GM19328 (cell line): ENCODE measurements at regions not wholly inside any gene's neighbourhood (a gene's known extent, or its start where the extent isn't known, plus 50 kb on each side); places are given as distances from the start of the nearest gene placed in this dataset.
"Not testable (repeated sequence)": the region's sequence is repeated elsewhere in the genome, so short reads cannot be mapped to it uniquely, and the experiment has no call there.

Experiments used
- ATAC-seq: cut with Tn5 transposase; IDR thresholded peaks from one replicate; pipeline ENCODE4 v1.9.1; 2021; ENCODE audit warnings: mild to moderate bottlenecking, moderate library complexity; ENCODE audit not compliant: unreplicated experiment

DNA sequence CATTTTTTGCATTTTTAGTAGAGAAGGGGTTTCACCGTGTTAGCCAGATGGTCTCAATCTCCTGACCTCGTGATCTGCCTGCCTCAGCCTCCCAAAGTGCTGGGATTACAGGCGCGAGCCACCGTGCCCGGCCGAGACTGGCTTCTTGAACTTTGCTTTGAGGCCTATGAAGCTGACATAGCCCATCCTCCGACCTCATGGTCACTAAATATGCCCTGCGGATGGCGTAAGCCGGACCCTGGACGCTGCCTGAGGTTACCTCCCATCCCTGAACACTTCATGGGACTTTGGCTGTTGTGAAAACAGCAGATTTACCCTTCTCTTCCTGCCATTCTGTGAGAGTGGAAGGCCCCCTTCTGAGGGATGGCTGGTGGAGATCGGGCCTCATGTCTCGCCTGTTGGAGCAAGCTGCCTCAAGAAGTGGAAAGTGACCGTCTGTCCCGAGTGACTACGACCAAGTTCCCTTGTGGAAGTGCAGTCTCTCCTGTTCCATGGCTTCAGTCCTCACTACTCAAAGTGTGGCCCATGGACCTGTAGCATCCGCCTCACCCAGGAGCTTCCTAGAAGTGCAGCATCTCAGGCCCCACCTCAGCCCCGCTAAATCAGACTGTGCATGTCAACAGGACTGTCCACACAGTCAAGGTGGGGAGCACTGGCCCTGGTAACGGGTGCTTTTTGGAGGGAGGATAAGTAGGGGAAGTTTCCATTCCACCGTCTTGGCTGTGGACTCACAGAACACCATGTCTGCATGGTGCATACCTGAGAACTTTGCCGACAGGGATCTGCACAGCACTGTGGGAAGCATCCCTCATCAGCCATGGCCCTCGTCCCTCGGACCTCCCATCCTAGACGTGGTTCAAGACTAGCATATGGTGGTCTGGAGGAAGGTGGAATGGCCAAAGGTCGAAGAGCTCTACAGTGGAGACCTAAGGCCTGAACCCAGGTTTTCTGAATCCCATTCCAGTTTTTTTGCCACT, 210.5 kb upstream of the SHH start:
- no peak for ATAC-seq

DNA sequence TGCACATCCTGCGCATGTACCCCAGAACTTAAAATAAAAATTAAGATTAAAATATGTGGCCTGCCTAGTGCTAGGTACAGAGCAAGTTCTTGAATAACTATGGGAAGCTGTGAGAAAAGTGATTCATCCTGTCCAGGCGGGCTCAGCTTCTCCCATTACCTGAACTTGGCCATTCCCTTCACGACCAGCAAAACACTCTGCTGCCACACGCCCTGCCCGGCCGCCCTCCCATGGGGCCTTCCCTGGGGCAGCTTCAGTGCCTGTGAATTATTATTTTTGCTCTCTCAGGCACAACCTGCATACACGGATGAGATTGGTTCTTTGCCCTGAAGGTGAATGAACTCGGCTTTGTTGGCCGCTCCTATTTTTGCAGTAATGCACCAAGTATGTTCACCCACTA, 209.2 kb upstream of the SHH start:
- no peak for ATAC-seq

DNA sequence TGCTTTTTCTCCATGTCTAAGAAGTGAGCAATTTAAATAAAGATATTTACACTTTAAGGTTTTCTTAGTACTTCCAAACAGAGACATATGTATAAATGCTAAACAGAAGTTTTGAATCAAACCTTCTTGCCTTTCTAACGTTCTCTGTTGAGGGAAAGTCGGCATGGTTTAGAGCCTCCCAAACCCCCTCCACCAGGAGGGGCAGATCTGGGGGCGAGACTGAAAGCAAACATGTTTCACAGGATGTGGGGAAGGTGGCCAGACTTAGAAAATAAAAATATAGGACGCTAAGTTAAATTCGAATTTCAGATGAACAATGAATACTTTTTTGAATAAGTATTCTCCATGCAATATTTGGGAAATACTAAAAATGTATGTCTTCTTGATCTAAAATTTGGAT, 208.3 kb upstream of the SHH start:
- ATAC-seq: no peak

DNA sequence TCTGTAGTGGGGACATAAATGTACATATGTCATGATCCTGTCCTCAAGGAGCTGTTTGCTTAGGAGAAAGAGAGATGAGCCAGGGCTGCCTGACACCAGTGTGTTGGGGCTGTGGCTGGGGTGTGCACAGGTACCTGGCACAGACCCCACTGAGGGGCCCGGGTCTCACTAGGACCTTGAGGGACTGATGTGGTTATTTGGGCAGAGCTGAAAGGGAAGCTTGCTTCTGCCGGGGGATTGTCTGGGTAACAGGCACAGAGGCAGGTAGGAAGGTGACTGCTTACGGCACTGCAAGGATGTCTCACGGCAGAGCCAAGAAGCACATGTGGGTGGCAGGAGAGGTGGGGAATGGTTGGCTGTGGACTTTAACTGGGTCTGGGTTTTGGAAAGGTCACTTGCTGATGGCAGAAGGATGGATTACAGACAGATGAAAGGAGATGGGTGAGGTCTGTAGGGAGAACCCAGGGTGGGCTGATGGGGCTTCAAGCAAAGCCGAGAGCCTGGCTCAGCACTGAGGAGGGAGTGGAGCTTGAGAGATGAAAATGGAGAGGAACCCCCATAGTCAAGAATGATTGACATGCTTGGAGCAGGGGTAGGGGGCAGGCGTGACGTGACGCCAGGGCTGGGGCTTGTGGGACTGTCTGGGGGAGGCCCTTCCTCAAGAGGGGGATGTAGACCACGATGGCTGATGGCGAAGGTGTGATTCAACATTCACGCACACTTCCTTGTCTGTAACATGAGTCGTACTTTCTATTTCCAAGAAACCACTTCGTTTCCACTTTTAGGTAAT, 207.7 kb upstream of the SHH start:
- no peak for ATAC-seq

DNA sequence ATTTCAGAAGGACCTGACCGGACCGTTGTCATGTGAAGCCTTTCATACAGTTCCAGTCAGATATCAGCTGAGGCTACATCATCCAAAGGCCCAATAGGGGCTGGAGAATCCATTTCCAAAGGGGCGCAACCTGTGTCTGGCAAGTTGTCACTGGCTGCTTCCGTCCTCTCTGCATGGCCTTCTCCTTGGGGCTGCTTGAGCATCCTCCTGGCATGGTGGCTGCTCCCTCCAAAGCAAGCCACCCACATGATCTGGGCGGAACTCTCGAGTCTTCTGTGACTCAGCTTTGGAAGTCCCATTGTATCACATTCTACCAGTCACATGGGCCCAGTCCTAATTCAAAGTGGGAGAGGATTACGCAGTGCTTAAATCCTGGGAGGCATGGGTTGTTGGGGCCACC, 207.0 kb upstream of the SHH start:
- no peak for ATAC-seq

DNA sequence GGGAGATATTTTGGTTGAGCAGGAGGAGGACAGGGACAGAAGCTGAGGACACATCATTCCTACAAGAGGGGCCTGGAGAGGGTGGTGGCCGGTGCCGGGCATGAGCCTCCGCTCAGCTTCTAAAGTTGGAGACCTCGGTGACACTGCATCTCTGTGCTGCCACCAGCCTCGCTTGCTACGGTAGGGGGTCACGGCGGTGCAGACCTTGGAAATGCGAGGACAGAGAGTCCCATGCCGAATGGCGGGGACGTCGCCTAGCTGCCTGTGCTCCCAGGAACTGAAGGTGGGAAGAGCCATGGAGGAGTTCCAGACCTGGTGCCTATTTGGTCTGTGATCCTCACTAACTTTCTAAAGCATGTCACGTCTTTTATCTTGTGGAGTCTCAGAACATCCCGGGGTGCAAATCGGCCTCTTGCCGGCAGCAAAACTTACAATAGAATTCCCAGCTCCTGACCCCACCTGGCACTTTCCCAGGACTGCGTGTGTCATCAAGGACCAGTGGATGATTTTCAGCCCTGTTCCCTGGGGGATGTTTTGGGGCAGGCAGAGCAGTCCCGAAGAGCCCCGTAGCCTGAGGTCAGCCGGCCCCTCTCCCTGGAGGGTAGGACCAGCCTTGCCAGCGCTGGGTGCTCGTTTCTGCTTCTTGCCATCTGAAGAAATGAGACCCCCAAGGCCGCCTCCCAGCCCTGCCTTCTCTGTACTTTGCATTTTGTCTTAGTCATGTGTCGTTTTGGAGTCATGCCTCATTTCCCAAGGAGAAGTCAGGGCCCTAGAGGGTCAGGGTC, 205.8 kb upstream of the SHH start:
- ATAC-seq: no peak

DNA sequence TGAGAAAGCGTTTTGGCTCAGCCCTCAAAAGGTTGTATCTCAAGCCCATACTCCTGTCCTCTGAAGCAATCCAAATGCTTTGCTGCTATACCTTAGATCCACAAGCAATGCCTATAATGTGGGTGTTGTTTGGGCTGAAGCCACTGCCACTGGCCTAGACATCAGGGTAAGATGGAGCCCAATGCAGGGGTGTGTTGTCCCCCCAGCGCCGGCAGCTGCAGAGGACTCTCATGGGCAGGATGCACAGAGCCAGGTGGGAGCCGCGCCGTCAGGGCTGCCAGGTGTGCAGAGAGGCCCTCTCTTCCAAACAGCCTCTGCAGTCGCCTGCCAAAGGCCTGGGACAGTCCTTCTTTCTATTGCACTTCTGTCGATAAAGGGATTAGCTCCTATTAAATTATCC, 205.2 kb upstream of the SHH start:
- no peak for ATAC-seq

DNA sequence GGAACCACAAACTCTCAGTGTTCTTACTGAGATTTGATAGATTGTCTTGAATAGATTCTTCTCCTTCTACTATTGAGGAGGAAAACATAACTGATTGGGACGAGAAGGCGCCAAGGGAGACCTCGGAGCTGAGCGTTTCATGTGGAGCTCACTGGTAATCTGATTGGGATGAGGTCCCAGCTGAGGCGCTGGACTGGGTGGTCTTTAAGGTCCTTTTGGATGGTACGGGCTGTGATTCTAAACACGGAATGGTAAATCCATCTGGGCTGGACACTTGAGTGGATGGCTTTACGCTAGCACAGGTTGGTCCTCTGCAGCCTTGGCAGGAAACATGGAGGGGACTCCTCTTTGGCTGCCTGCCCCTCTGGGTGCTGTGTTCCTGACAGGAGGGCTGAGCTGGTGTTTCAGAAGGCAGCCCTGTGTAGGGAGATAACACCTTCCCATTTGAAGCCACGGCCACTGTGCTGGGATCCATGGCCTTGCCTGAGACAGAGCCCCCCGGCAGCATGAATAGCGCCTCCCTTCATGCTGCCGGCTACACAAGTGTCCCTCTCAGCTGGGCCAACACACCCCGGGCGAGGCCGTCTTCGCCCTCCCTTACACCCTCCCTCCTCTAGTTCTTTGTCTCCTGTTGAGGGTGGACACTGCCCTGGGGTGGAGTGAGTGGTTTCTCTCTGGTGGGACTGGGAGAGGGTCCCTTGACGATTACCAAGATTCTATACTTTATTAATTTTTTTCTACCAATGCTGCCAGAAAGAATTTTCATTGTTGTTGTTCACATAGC, 203.2 kb upstream of the SHH start:
- ATAC-seq: no peak

DNA sequence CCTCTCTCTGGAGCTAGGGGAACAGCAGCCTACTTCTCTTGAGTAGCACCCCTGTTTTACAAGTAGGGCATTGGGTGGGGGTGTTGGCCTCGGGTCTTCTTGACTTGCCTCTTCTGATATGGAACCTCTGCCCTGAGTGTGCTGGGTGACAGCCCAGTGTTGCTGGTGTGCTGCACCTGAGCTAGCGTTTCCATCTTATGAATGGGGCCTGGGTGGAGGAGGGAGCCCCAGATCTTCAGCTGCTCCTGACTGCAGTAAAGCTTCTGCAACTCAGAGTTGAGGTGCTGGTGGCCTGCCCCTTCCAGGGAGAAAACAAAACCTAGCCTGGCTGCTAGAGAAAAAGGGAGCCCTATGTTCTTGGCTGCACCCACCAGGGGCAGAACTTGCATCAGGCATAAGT, 202.5 kb upstream of the SHH start:
- no peak for ATAC-seq

DNA sequence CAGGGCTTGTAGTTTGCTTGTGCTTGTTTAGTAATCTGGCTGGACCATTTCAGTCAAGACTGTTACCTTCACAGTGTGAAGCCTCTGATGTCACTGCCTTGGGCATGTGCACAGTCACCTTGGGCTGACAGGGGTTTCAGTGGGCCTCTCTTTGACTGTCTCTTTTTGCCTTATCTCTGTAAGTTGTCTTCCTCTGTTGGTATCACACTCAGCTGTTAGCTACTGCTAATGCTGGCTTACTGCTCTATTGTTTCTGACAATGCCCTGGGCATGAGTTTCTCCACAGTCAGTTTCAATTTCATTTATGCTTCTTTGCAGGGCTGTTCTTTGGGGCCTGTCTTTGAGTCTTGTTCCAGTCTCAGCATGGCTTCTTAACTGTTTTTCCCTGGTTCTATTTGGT, 201.9 kb upstream of the SHH start:
- ATAC-seq: no peak

DNA sequence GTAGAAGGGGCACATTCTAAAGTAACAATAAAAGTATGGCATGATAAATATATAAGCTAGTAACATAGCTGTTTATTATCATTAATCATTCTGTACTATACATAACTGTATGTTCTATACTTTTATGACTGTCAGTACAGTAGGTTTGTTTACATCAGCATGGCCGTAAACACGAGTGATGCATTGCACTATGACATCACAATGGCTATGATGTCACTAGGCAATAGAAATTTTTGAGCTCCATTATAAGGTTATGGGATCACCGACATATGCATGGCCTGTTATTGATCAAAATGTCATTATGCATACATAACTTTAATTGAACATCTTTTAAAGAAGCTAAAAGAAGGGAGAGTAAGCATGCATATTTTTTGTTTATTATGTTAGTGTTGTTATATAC, 200.1 kb upstream of the SHH start:
- no peak for ATAC-seq

DNA sequence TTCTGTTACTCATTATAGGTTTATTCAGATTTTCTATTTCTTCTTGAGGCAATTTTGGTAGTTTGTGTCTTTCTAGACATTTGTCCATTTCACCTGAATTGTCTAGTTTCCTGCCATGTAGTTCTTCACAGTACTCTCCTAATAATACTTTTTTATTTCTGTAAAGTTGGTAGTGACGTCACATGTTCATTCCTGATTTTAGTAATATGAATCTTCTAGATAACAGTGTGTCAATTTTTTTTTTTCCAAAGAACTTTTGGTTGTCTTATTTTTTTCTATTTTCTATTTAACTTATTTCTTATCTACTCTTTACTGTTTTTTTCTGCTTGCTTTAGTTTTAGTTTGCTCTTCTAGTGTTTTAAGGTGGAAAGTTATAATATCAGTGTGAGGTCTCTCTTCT, 197.3 kb upstream of the SHH start:
- ATAC-seq: no peak

DNA sequence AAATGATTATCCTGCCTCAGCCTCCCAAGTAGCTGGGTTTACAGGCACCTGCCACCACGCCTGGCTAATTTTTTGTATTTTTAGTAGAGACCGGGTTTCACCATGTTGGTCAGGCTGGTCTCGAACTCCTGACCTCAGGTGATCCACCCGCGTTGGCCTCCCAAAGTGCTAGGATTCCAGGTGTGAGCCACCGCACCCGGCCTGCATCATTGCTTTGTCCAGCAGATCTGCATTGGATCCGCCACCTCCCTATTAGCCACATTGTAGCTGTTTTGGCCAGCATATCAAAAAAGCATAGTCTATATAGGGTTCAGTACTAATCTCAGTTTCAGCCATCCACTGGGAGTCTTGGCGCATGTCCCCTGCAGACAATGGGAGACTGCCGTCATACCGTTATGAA, 194.6 kb upstream of the SHH start:
- not testable (repeated sequence) for ATAC-seq

DNA sequence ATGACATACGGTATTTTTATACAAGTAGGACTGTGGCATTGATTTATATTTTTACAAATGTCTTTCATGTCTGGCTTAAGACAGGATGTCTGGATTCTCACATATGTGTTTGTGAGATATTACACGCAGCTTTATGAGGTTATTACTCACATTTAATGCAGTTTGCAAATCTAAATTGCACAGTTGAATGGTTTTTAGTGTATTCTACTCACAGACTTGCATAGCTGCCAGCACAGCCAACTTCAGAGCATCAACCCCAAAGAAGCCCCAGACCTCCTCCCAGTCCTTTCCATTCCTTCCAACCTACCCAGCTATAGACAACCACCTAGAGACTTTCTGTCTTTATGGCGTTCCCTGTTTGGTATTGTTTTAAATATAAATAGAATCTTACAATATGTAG, 193.8 kb upstream of the SHH start:
- no peak for ATAC-seq

DNA sequence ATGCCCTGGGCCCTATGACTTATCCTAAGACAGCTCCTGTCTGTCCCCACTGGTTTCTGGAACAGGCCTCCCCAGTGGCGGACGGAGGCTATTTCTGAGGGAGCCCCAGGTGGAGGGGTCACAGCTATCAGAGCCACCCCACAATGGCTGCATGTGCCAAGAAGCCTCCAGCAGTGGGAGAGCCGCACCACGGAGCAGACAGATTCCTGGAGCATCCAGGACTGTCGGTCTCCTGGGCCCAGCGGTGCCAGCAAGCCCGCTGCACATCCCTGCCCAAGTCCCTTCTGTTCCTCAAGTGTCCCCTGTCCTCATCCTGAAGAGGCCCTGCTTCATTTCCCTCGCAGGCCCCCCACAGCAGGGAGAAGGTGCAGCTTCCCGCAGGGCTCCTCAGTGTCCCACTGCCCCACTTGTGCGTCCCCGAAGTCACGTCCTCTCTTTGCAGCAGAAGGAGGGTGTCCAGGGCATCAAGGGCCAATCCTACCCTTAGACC, 193.0 kb upstream of the SHH start:
- no peak for ATAC-seq

DNA sequence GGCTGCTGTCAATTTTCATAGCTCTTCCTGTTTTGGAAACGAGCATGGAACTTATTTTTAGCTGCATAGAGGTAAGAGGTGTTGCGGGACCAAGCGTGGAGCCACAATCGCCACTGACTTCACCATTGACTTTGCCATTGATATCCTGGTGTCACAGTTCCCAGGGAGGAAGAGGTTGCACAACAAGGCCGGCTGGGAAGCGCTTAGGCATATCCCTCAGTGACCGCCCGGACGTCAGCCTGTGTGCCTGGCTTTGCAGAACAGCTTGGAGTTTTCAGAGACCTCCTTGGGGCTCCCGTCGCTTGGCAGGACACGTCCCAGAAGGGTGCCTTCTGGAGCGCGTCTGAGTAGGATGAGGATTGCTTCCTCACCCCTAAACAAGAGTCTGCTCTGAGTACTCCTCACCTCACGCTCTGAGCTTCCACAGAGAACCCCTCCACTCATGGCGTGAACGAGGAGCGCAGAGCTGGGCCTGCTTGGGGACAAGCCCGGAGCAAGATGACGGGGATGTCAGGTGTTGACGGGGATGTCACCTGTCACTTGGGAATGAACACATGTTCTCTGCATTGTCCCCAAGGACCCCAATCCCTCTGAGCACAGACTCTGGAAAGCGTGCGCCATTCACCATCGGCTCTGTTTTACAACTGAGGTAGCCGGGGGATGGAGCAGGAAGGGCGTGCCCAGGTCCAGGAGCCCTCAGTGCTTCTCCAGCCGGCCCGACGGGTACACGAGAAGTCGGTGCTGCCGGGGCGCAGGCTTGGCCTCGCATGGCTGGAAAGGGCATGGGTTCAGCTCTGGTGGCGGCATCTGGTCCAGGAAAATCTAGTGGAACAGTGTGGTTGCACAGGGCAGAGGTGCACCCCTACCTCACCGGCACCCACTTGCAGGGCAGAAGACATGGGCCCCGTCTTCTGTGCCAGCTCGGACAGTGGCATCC, 192.3 kb upstream of the SHH start:
- ATAC-seq: no peak

DNA sequence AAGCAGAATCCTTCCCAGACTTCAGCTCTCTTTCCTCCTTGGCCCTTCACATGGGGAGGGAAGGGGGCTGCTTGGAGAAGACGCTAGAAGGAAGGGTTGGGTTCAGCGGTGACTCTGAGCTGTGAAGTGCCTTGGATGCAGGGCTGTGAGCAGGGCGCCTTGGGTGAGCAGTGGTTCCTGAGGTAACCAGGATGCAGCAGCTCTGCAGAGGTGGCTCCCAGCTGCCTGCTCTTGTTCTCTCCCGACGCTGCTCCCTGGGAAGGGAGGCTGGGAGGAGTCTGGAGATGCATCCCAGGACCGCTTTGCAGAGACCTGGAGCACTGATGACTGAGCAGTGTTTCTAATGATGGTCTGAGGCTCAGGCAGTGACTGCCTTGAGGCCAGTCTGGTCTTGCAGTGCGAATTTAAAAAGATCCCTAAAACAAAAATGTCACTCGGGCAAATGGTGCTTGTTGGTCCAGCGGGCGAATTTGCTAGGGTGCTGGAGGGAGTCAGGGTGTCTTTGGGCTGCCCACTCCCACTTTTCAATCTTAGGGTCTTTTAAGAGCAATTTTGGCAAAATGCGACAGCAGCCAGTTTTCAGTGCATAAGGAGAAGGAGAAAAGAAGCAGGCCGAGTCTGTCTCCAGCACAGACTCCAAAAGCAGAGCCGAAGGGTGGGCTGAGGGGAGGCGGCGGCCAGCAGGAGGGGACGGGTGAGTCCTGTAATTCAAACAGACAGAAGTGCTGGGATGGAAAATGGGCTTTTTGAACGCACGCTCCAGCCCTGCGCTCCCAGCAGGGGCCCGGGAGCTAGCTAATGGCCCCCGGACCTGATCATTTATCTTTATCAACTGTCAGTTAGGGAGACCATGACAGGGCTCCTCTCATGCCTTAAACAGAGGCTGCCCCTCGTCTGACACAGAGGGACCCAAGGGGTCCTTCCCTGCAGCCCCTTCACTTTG, 191.2 kb upstream of the SHH start:
- no peak for ATAC-seq

DNA sequence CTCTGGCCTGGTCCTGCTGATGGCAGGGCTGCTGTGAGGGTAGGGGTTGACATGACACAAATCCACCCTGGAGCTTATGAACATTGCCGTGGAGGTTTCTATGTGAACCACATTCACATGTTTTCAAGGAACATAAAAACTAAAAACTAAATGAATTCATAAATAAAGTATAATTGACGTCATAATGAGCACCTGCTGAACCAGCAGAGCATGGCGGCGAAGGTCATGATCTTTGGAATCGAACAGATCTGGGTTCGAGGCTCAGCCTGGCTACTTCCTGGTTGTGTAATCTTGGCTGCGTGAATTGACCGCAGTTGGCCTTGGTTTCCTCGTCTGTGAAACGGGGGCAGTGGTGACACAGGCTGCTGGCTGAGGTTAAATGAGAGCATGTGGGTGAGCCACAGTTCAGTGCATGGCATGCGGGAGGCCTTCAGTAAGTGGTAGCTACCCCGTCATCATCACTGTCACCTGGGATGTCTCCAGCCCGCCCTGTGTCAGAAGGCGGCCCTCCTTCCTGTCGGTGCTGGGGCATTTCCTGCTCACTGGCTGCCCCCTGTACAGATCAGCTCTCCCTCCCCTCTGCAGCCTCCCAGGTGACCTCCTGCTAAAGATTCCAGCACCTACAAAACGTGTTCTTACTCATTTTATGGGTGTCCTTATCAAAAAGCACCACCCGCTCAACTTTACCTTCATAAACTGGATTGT, 190.3 kb upstream of the SHH start:
- ATAC-seq: no peak
